Retina (tissue), 1 donor: ENCODE measurements at regions not wholly inside any gene's neighbourhood (a gene's known extent, or its start where the extent isn't known, plus 50 kb on each side); places are given as distances from the start of the nearest gene placed in this dataset.
A peak's percentile ranks its signal among the peaks of the same experiment; 100 is the strongest.
"Not testable (repeated sequence)": the region's sequence is repeated elsewhere in the genome, so short reads cannot be mapped to it uniquely, and the experiment has no call there.

Experiments used
- DNase-seq: peaks from one replicate; pipeline ENCODE4 v3.0.0-alpha.2; 2016

GRCh38 chrX:94041881-94042280 lies 367.9 kb downstream of the FAM133A start:
- DNase-seq = no peak

- no peak for DNase-seq
These were observed 371.7 kb downstream of the FAM133A start for GRCh38 chrX:94045724-94046123.

DNA sequence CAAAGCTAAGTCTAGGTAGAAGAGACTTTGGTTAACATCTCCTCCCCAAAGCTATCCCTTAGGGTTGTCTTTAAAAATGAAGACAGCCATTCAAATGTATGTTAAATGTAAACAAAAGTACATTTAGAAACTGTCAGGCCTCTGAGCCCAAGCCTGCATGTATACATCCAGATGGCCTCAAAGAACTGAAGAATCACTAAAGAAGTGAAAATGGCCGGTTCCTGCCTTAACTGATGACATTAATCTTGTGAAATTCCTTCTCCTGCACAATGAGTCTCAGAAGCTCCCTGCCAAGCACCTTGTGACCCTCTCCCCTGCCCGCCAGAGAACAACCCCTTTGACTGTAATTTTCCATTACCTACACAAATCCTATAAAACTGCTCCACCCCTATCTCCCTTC lies 377.9 kb downstream of the FAM133A start:
- no peak for DNase-seq

- no peak for DNase-seq
These were observed 379.6 kb downstream of the FAM133A start for GRCh38 chrX:94053575-94053974.

DNA sequence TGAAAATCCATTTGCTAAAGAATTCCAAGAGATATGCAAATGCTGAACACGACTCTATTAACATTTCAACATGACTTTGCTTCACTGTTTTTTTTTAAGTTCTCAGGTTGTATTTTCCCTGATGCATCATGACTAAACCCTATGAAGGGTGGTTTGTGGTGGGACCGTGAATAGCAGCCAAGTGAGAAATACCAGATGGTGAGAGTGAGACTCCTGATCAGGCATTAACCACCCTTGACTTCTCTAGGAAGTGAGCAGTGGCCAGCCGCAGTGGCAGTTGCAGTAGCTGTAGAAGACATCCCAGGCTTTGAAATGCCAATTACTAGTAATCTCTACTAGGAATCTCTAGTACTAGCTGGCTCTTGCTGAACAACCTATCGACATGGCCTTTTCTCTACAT lies 383.4 kb downstream of the FAM133A start:
- DNase-seq = no peak

DNA sequence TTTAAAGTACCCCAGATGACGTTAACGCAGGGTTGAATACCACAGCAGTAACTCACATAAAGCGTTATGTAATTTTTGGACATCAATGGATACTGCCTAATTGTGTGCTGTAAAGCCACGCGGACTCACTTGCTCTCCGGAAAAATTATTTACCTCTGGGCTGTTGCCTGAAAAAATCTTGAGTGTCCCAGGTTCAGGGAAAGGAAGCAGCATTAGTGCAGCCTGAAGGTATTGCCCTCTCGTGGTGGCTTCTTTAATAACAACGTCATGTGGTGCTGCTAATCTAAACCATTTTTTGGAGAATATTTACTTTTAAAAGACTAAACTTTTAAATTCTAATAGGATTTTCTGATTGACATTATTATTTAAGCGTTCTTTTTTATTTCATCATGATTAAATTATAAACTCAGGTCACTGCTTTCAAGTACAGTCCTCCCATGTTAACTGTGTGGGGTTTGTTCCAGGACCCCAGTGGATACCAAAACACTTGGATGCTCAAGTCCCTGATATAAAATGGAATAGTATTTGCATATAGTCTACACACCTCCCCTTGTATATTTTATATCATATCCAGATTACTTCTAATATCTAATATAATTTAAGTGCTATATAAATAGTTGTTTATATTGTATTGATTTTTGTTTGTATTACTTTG lies 384.8 kb downstream of the FAM133A start:
- peak; percentile 23 for DNase-seq

- no peak for DNase-seq
These were observed 391.1 kb downstream of the FAM133A start for GRCh38 chrX:94065091-94065490.

GRCh38 chrX:94089149-94089548 lies 415.1 kb downstream of the FAM133A start:
- no peak for DNase-seq

GRCh38 chrX:94097868-94098267 lies 423.9 kb downstream of the FAM133A start:
- DNase-seq = no peak

GRCh38 chrX:94107981-94108380 lies 434.0 kb downstream of the FAM133A start:
- no peak for DNase-seq

GRCh38 chrX:94114362-94114761 lies 440.4 kb downstream of the FAM133A start:
- no peak for DNase-seq

DNA sequence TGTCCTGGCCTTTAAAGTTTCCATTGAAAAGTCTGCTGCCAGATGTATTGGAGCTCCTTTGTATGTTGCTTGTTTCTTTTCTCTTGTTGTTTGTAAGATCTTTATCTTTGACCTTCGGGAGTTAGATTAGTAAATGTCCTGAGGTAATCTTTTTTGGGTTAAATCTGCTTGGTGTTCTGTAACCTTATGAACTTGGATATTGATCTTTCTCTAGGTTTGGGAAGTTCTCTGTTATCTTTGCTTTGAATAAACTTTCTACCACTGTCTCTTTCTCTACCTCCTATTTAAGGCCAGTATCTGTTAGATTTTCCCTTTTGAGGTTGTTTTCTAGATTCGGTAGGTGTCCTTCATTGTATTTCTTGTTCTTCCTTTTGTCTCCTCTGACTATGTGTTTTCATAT lies 447.8 kb downstream of the FAM133A start:
- no peak for DNase-seq

- no peak for DNase-seq
These were observed 449.1 kb downstream of the FAM133A start for GRCh38 chrX:94123062-94123461.

- DNase-seq = no peak
These were observed 489.0 kb downstream of the FAM133A start for GRCh38 chrX:94162971-94163370.

DNA sequence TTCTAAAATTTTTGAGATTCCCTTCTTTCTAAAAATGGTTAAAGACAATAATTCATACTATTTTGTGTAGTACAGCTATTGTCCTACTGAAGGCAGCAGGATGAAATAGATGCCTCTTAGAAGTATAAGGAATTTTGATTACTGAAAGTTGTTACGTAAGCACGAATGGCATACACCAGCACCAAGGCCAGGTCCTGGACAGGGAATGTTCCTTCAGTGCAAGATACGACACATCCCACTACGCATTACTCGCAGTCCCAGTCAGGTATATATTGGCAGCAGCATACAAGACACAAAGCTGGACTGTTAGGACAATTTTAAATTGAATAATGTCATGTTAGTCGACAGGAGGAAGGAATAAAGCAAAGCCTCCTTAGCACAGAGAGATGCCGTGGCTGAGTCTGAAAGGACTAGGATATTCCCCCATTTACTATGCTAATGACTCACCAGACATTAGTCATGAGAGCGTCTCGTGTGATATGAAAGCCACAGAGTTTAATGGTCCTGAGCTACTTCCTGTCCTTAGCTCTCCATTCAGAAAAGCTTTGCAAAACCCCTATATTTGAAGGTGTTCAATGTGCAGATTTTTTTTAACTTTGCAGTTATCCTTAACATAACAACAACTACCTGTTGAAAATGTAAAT lies 504.3 kb downstream of the FAM133A start:
- no peak for DNase-seq

- no peak for DNase-seq
These were observed 530.5 kb downstream of the FAM133A start for GRCh38 chrX:94204524-94204923.

DNA sequence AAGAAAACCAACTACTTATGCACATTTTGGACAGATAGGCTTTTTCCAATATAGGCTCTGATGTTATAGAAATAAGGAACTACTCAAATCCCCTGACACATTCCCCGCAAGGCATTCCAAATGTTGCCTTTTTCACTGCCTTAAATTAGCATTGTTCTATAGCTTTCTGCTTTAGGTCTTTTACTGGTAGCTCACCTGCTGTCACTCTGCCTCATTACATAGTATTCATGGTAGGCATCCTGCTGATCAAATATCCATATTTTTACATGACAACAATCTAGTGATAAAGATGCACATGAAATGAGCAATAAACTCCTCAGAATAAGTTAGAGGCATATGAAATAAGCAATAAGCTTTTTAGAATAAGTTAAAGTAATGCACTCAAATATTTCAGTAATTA lies 542.7 kb downstream of the FAM133A start:
- DNase-seq = no peak

DNA sequence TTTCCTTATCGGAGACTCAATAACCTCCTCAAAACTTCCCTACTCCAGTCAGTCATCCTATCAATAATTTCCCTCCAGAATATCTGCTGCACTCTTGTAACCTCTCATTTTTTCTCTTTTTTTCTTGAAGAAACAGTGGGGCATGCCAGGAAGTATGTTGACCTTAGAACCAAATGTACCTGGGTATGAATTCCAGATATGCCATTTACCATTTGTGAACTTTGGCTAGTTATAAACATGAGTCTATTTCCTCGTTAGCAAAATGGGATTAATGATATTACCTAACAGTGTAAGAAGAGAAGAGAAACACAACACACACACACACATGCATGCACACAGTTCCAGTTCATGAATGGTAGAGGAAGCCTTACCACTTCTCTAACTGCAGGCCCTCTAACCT lies 578.2 kb downstream of the FAM133A start:
- no peak for DNase-seq

- DNase-seq = no peak
These were observed 582.4 kb downstream of the FAM133A start for GRCh38 chrX:94256396-94256795.

DNA sequence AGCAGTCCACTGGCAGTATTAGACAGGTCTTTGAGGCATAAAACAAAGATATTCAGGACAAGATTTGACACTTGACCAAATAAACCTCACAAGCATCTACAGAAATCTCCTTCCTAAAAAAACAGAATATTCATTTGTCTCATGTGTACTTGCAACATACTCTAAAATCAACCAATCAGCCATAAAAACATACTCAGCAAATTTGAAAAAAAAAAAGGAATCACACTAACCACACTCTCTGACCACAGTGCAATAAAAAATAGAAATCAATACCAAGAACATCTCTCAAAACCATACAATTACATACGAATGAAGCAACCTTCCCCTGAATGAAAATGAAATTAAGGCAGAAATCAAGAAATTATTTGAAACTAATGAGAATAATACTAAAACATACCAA lies 591.3 kb downstream of the FAM133A start:
- DNase-seq = no peak

DNA sequence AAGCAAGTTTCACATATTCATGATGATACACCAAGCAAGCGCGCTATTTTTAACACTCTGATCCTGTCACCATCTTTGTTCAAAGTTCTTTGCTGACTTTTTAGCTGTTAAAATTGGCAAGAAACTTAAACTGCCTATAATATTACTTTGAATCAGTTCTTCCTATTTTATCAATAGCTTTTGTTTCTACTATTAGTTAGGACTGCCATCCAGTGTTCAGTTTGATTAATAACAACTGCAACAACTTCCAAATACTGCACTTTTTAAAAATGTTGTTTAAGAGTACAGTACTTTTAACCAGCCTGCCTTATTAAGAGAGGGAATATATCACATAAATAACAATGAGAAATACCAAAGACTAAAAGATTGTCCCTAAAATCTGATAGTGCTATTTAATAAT lies 614.3 kb downstream of the FAM133A start:
- no peak for DNase-seq

DNA sequence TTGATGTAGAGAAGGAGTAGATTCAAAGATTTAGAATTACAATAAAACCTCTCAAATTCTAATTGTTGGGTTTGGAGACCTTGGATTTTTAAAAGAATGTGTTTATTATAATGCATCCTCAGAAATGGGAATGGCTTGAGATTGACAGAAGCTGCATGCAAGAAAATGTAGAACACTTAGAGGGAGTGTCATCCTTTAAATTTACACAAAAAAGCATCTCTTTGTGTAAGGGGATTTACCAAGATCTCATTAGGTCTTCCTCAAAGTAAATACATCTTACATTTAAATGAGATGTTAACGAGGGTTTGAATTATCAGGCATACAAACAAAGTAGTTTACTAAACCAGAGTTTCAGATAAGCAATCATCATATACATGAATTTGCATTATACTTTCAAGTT lies 615.0 kb downstream of the FAM133A start:
- no peak for DNase-seq

GRCh38 chrX:94302446-94302845 lies 628.4 kb downstream of the FAM133A start:
- no peak for DNase-seq

- DNase-seq = no peak
These were observed 655.2 kb downstream of the FAM133A start for GRCh38 chrX:94329182-94329581.

DNA sequence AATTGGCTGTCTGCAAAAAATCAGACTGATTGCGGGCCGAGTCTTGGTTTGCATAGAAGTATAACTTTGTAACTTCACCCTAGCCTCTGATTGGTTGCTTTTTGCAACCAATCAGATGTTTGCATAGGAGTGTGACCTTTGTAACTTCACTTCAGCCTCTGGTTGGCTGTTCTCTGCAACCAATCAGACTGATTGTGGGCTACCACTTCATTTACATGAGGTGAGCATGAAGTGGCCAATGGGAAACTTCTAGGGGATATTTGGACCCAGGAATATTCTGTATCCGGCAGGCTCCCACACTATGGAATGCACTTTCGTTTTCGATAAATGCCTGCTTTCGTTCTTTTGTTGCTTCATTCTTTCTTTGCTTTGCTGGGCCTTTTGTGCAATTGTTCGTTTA lies 667.7 kb downstream of the FAM133A start:
- DNase-seq = not testable (repeated sequence)
